RPMI7951 (cell line): ENCODE measurements at regions not wholly inside any gene's neighbourhood (a gene's known extent, or its start where the extent isn't known, plus 50 kb on each side); places are given as distances from the start of the nearest gene placed in this dataset.
"Not testable (repeated sequence)": the region's sequence is repeated elsewhere in the genome, so short reads cannot be mapped to it uniquely, and the experiment has no call there.

Experiments used
- DNase-seq: peaks from one replicate; pipeline ENCODE4 v3.0.0-alpha.2; 2012; ENCODE audit warnings: low read depth

GRCh38 chr14:38056270-38056669 lies 151.4 kb upstream of the SSTR1 start:
- no peak for DNase-seq

GRCh38 chr14:38062223-38062622 lies 145.5 kb upstream of the SSTR1 start:
- DNase-seq: not testable (repeated sequence)

DNA sequence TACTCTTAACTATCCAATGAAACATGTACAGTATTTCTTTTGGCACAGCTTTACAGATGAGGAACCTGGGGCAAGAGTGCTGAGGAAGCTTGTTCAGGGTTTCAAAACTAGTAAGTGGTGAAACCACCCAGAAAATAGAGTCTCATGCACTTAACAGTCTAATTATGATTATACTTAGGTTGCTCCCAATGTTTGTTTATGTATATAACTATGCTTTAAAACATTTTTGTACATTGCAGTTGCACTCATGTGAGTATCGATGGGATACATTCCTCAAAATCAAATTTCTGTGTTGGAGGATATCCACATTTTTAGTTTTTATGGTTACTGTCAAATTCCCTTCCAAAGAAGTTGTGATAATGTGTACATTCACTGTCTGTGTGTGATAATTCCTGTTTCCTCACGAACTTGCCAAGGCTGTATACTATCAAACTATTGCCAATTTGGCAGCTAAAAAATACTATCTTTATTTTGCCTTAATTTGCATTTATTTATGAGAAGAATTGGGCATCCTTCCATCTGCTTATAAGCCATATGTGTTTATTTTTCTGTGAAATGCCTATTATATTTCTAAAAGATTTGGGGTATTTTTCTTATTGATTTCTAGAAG lies 143.9 kb upstream of the SSTR1 start:
- no peak for DNase-seq

- no peak for DNase-seq
These were observed 142.5 kb upstream of the SSTR1 start for GRCh38 chr14:38065106-38065762.

- no peak for DNase-seq
These were observed 137.6 kb upstream of the SSTR1 start for GRCh38 chr14:38070061-38070588.

DNA sequence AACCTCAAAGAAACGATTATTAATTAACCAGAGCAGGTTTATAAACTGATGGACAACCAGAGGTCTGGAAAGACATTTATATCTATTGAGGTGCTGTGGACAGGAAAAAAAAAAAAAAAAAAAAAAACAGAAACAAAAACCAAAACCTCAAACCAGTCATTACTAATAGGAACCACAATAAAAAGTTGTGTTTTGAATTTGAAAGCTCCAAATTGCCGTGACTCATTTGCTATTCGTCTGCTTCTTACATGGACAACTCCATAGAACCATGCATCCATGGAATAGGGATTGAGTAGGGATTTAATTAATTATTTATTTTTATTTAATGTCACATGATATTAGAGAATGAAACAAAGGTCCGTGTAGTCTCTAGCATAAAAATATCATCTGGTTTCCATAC lies 134.1 kb upstream of the SSTR1 start:
- peak; percentile 7 for DNase-seq

- DNase-seq: no peak
These were observed 133.6 kb upstream of the SSTR1 start for GRCh38 chr14:38074081-38074480.

- no peak for DNase-seq
These were observed 132.9 kb upstream of the SSTR1 start for GRCh38 chr14:38074754-38075153.

- no peak for DNase-seq
These were observed 129.3 kb upstream of the SSTR1 start for GRCh38 chr14:38078393-38078792.

DNA sequence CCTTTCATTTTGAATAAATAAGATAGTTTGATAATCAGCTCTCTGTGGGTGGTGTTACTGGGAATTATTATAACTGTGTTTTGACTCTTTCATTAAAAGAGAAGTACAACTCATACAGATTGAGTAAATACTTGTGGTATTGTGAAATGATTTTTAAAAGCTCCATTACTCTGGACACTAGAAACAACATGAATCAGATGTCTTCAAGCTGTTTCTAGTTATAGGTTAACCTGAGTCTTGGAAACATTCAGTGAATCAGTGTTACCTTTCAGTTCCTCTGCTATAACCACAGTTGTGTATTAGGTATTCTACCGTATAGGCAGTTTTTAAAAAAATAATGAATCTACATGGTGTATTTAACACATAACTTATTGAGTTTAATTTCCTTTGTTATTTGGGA lies 128.4 kb upstream of the SSTR1 start:
- no peak for DNase-seq

DNA sequence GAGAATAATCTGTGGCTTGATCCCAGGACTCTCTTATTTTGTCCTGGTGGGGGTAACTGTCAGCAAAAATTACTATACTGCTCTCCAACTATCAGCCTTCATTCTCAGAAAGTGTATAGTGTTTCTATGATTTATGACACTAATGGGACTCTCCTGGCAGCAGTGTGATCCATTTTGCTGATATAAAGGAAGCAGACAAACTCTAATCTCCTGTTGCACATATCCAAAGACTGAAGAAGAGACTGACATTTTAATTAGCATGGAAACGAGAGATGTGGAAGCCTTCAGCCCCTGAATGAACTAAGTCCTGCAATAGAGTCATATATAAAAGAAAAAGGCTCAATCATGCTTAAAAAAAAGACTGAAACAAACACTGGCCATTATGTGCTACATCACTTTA lies 127.8 kb upstream of the SSTR1 start:
- DNase-seq: no peak

DNA sequence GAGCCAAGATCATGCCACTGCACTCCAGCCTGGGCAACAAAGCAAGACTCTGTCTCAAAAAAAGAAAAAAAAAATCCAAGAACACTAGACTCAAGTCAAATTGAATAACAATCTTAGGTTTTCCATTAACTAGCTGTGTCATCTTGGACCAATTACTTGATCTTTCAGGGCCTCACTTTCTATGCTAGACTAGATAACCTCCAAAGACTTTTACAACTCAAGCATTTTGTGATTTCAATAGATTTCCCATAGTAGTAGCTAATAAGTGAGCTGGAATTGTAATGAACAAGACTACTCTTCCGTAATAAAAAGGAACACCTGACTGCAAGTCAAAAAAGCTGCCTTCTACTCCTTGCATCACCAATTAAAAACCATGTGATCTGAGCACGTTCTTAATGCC lies 127.0 kb upstream of the SSTR1 start:
- no peak for DNase-seq

GRCh38 chr14:38083039-38083438 lies 124.7 kb upstream of the SSTR1 start:
- no peak for DNase-seq

GRCh38 chr14:38089123-38089522 lies 118.6 kb upstream of the SSTR1 start:
- no peak for DNase-seq

DNA sequence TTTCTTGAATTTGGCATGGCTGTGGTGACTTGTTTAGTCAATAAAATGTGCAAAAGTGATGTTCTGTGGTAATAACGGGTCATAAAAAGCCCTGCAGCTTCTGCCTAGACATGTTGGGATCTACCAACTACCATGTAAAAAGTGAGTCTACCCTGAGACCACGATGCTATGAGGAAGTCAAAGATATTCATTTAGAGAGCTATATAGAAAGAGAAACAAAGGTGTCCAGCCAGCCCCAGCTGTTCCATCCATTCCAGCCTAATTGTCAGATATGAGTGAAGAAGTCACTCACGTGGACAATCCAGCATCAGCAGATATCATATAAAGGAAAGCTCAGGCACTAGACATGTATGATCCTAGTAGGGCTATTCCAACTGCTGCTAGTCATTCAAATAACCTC lies 117.2 kb upstream of the SSTR1 start:
- DNase-seq: no peak

DNA sequence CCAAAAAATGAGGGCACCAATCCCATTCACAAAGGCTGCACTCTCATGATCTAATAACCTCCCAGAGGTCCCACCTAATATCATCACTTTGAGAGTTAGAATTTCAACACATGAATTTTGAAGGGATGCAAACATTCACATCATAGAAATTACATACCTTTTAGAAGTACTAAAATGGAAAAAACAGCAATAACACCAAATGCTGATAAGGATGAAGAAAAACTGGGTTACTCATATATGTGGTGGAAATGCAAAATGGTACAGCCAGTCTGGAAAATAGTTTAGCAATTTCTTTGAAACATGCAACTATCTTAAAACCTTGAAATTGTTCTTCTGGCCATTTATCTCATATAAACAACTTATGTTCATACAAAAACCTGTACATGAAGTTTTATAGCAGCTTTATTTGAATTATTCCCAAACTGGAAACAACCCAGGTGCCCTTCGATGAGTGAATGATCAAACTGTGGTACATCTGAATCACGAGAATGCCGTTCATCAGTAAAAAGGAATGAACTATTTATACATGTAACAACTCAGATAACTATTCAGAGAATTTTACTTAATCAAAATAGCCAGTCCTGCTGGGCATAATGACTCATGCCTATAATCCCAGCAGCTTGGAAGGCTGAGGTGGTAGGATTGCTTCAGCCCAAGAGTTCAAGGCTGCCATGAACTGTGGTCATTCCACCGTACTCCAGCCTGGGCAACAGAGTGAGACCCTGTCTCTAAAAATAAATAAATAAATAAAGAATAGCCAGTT lies 109.4 kb upstream of the SSTR1 start:
- peak; percentile 44 for DNase-seq

DNA sequence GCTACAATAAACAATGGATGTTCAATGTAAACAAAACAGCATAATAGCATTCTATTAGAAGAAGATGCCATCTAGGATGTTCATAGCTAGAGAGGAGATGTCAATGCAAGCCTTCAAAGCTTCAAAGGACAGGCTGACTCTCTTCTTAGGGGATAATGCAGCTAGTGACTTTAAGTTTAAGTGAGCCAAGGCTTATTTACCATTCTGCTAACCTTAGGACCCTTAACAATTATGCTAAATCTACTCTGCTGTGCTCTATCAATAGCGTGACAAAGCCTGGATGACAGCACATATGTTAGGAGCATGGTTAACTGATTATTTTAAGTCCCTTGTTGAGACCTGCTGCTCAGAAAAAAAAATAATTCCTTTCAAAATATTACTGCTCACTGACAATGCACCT lies 106.0 kb upstream of the SSTR1 start:
- no peak for DNase-seq

GRCh38 chr14:38103542-38104225 lies 104.0 kb upstream of the SSTR1 start:
- peak; percentile 18 for DNase-seq

GRCh38 chr14:38105106-38105702 lies 102.5 kb upstream of the SSTR1 start:
- no peak for DNase-seq

DNA sequence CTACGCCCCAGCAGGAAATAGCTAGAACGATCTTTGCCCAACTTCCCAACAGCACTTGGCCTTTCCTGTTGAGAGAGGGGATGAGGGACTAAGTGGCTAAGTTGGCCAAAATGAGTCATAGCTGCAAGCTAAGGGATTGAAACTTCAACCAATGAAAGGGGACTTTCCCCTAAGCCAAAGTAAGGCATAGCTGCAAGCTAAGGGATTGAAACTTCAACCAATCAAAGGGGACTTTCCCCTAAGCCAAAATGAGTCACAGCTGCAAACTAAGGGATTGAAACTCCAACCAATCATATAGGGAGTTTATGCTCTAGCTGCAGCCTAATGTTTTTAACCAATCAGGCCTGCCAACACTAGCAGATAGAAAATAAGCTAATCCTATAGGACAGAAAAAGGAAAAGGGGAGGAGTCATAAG lies 100.5 kb upstream of the SSTR1 start:
- peak; percentile 73 for DNase-seq

DNA sequence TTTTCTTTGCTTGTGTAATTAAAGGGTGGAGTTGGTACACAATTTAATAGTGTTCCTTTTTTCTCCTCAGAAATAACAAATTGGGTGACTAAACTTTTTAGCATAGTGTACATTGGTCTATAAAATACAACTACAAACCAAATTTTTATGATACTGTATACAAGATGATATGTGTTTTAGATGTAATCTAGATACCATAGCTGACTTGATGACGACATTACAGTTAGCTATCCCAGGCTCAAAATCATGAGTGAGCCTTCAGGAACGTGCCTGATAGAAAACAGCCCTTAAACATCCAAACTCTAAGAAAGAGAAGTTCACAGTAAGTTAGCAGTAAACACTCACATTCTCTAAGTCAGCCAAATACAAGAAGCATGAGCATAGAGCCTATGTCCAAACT lies 99.0 kb upstream of the SSTR1 start:
- DNase-seq: no peak

- no peak for DNase-seq
These were observed 97.4 kb upstream of the SSTR1 start for GRCh38 chr14:38110258-38110657.
